Activated B cell treated with CpG ODN at 0.5 μM for 24 hours (primary cell): ENCODE measurements at regions not wholly inside any gene's neighbourhood (a gene's known extent, or its start where the extent isn't known, plus 50 kb on each side); places are given as distances from the start of the nearest gene placed in this dataset.

ENCODE experiments used
- ATAC-seq: fragments of 200-7000 bp; cut with Tn5 transposase; one replicate; pipeline ENCODE4 v1.10.0; 2021; ENCODE audit warnings: low read depth, mild to moderate bottlenecking, moderate library complexity
- CTCF ChIA-PET: fragments of 350-600 bp; sonication (Branson Sonifier 250); formaldehyde crosslinking; loops from one replicate; lab custom pipeline; 2021; ENCODE audit warnings: antibody characterized with exemption; lab: Charles Lee
- POLR2A ChIA-PET: fragments of 350-600 bp; sonication (Branson Sonifier 250); formaldehyde crosslinking; loops from one replicate; lab custom pipeline; 2021; ENCODE audit warnings: antibody characterized with exemption; lab: Charles Lee
- DNase-seq: peaks from one replicate; pipeline ENCODE4 v3.0.0; 2022
- H3K27ac Mint-ChIP-seq: one replicate; pipeline ENCODE4 v1.8.0; 2020; ENCODE audit warnings: mixed read lengths
- H3K27me3 Mint-ChIP-seq: one replicate; pipeline ENCODE4 v1.8.0; 2021; ENCODE audit warnings: mixed read lengths
- H3K36me3 Mint-ChIP-seq: one replicate; pipeline ENCODE4 v1.8.0; 2021; ENCODE audit warnings: low read depth, mixed read lengths
- H3K4me1 Mint-ChIP-seq: one replicate; pipeline ENCODE4 v1.8.0; 2021; ENCODE audit warnings: mixed read lengths
- H3K4me3 Mint-ChIP-seq: one replicate; pipeline ENCODE4 v1.8.0; 2020; ENCODE audit warnings: mild to moderate bottlenecking, mixed read lengths
- H3K9me3 Mint-ChIP-seq: one replicate; pipeline ENCODE4 v1.8.0; 2020; ENCODE audit warnings: mixed read lengths
- intact Hi-C: fragments of 100-400 bp; cut with micrococcal nuclease; formaldehyde crosslinking; loops from one replicate; pipeline ENCODE4 v1.15.1; 2024
- TF ChIP-seq, protein P1 (sequence below): fragments of 200-600 bp; IDR thresholded peaks from one replicate; pipeline ENCODE4 v1.8.0; 2022; ENCODE audit warnings: antibody characterized with exemption, mild to moderate bottlenecking

GRCh38 chr20:5484926-5485325 is 125.9 kb downstream of the GPCPD1 start:
- CTCF ChIA-PET, result no interaction called here
- H3K27me3 Mint-ChIP-seq, result peaks cover 27% of the 10 kb centered on the region
- no peaks in the 10 kb centered on the region for H3K9me3 Mint-ChIP-seq
- no peaks in the 10 kb centered on the region for H3K36me3 Mint-ChIP-seq
- TF ChIP-seq, protein P1, sequence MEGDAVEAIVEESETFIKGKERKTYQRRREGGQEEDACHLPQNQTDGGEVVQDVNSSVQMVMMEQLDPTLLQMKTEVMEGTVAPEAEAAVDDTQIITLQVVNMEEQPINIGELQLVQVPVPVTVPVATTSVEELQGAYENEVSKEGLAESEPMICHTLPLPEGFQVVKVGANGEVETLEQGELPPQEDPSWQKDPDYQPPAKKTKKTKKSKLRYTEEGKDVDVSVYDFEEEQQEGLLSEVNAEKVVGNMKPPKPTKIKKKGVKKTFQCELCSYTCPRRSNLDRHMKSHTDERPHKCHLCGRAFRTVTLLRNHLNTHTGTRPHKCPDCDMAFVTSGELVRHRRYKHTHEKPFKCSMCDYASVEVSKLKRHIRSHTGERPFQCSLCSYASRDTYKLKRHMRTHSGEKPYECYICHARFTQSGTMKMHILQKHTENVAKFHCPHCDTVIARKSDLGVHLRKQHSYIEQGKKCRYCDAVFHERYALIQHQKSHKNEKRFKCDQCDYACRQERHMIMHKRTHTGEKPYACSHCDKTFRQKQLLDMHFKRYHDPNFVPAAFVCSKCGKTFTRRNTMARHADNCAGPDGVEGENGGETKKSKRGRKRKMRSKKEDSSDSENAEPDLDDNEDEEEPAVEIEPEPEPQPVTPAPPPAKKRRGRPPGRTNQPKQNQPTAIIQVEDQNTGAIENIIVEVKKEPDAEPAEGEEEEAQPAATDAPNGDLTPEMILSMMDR, result no peak
- no peaks in the 10 kb centered on the region for H3K4me1 Mint-ChIP-seq
- intact Hi-C loops, result no loop called here
- ATAC-seq (no peak), DNase-seq (no peak)
- H3K4me3 Mint-ChIP-seq, result no peak overlapping the region
- POLR2A ChIA-PET, result no interaction called here
- H3K27ac Mint-ChIP-seq, result no peak overlapping the region

DNA sequence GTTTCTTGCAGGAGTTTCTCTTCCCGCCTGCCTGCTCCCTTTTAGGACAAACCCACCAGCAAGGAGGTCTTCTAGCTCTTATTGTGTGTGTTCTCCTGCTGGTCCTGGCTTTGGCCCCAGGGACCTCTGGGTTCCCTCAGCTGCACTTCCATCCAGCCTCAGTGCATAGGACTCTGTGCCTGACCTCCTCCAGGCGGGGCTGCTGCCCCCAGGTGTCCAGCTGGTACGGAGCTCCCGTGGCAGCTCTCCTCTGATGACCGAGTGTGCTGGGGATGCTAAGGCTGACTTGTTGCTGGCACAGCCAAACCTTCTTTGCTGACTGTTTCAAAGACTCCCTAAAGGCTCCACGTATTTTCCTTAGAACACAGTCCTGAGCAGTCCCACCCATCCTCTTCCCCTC is 126.5 kb downstream of the GPCPD1 start:
- Mint-ChIP-seq H3K4me3 (no peak overlapping the region), H3K4me1 (peaks cover 2% of the 10 kb centered on the region), H3K27ac (no peak overlapping the region), H3K27me3 (peaks cover 27% of the 10 kb centered on the region), H3K9me3 (no peaks in the 10 kb centered on the region), H3K36me3 (no peaks in the 10 kb centered on the region)
- no peak for ATAC-seq
- intact Hi-C loops, result no loop called here
- CTCF ChIA-PET, result no interaction called here
- POLR2A ChIA-PET, result no interaction called here
- DNase-seq, result no peak
- TF ChIP-seq, protein P1, result no peak

DNA sequence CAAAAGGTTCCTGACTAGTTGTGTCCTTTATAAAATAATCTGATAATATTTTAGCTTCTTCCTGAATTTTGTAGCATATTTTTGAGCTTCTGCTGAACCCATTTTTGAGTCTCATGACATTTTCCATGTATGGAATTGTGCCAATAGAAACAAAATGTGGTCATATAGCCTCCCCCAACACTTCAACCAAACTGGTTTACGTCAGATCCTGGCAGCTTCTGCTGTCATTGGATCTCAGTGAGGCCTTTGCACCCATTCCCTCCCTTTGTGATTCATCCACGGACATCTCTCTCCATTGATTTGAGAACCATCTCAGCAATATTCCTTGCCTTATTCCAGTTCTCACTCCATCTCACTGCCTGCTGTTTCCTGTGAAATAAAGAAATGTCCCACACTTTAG is 128.0 kb downstream of the GPCPD1 start:
- Mint-ChIP-seq H3K4me3 (no peak overlapping the region), H3K27me3 (peaks cover 23% of the 10 kb centered on the region), H3K9me3 (no peaks in the 10 kb centered on the region), H3K27ac (no peak overlapping the region), H3K4me1 (peaks cover 2% of the 10 kb centered on the region), H3K36me3 (no peaks in the 10 kb centered on the region)
- ChIA-PET CTCF (no interaction called here), POLR2A (no interaction called here)
- intact Hi-C loops, result no loop called here
- no peak for ATAC-seq
- DNase-seq, result no peak
- TF ChIP-seq, protein P1, result no peak

DNA sequence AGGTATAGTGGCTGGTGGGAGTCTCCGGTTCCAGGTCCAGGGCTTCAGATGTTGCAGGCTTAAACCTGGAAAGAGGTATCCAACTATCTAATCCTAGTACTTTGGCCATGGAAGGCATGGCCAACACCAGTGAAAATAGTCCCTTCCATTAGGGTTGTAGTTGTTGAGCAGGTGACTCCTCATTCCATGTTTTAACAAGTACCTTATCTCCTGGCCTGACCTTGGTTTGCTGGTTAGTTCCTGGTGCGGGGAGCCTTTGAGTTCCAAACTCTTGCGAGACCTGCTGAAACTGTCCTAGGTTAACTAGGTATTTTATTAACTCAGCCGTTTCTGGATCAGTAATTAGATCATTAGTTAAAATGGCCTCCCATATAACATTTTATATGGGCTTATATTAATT is 128.9 kb downstream of the GPCPD1 start:
- TF ChIP-seq, protein P1, result no peak
- Mint-ChIP-seq H3K4me3 (no peak overlapping the region), H3K4me1 (peaks cover 2% of the 10 kb centered on the region), H3K9me3 (no peaks in the 10 kb centered on the region), H3K27me3 (peaks cover 15% of the 10 kb centered on the region), H3K27ac (no peak overlapping the region), H3K36me3 (no peaks in the 10 kb centered on the region)
- ChIA-PET CTCF (no interaction called here), POLR2A (no interaction called here)
- ATAC-seq (no peak), DNase-seq (no peak)
- intact Hi-C loops, result no loop called here

DNA sequence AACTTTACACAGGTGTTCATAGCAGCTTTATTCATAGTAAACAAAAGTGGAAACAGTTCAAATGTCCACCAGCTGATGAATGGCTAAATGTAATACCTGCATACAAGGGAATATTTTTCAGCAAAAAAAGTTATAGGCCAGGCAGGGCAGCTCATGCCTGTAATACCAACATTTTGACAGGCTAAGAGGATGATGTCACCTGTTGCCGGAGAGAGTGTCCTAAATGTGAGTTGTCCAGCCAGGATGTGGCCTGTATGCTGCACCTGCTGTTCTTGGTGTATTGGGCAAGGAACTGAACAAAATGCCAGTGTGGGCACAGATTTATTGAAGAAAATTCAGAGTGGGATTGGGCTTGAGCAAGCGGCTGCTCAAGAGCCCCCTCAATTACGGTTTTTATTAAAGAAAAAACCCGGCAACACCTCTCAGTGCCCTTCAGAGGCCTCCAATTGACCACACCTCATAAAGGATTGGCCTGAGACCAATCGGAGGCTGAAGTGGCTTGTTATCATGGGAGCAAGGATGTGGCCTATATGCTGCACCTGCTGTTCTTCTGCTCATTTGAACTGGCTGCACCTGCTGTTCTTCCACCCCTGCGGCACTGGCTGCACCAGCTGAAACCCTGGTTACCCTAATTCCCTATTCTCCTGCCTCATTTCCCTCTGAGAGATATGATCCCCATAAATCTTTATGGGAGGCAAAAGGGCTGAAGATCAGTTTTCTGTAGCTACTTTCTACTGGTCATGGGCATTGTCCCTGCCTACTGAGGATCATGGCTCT is 129.8 kb downstream of the GPCPD1 start:
- ChIA-PET CTCF (no interaction called here), POLR2A (interaction anchor here (0.5 kb wide), 1 partner anchor 305 kb away, joined by 4 read pairs; no protein-coding TSS in a partner anchor)
- no peak for ATAC-seq
- Mint-ChIP-seq H3K4me1 (peaks cover 2% of the 10 kb centered on the region), H3K36me3 (no peaks in the 10 kb centered on the region), H3K9me3 (no peaks in the 10 kb centered on the region), H3K27ac (no peak overlapping the region), H3K27me3 (peaks cover 8% of the 10 kb centered on the region), H3K4me3 (no peak overlapping the region)
- DNase-seq, result no peak
- intact Hi-C loops, result no loop called here
- TF ChIP-seq, protein P1, result no peak
